ENCODE measurements at regions not wholly inside any gene's neighbourhood (a gene's known extent, or its start where the extent isn't known, plus 50 kb on each side); places are given as distances from the start of the nearest gene placed in this dataset.

DNA sequence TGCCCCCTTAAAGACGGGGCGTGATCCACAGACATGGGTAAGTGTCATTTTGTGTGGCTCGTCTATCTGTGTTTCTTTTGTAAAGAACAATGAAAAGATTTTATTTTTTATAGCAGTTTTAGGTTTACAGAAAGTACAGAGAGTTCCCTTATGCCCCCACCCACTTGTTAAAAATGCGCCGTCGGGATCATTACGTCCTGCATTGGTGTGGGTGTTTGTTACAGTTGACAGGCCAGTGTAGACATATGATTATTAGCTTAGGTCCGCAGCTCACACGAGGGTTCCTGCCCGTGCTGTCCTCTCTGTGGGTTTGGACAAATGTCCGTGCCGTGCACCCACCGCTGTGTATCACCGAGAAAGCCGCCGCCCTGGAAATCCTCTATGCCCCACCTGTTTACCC lies 50.5 kb downstream of the RGS12 start:
- Histone ChIP-seq H3K9me3 (ENCODE audit: low read depth, low read length) (no peaks in the 10 kb centered on the region), H3K27me3 (ENCODE audit: insufficient read depth, low read length) (no peaks in the 10 kb centered on the region)

DNA sequence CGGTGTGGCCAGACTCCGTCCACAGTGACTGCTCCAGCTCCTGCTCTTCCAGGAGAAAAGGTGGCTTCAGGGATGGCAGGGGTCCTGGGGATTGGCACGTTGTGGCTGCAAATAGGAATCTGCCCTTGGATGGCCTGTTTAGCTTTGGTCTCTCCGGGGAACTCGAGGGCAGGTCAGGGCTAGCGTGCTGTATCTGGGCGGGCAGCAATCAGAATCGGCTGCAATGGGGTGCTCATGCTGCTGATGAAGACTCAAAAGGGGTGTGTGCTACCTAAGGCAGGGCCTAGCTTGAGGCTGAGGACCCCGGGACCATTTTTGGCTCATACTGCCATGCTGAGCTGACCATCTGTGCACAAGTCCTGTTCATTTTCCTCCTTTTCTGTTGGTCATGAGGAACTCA lies 51.3 kb downstream of the RGS12 start:
- Histone ChIP-seq H3K4me1 (ENCODE audit: insufficient read depth, low read length) (peaks cover 13% of the 10 kb centered on the region), H3K4me3 (ENCODE audit: low read length) (no peak overlapping the region), H3K9me3 (ENCODE audit: low read depth, low read length) (no peaks in the 10 kb centered on the region), H3K27me3 (ENCODE audit: insufficient read depth, low read length) (no peaks in the 10 kb centered on the region)

More for the DNA sequence above, 50.5 kb downstream of the RGS12 start:
- Histone ChIP-seq H3K4me1 (ENCODE audit: insufficient read depth, low read length) (peaks cover 13% of the 10 kb centered on the region), H3K4me3 (ENCODE audit: low read length) (no peak overlapping the region)

DNA sequence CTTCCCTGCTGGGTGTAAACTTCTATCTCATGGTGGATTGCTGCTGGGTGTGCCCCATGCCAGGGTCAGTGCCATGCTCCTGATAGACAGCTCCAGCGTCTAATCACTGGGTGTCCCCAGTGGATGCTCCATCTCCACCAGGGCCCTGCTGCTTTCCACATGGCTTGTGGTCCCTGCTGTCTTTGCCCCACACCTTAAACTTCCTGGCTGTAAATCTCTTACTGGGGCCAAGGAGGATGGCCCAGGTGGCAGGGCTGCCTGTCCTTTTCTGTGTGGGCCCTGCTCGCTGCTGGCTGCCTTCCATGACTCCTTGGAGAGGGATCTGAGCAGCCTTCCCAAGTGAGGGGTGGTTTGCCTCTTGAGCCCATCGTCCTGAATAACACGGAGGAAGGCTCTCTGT lies 51.8 kb downstream of the RGS12 start:
- no peaks in the 10 kb centered on the region for H3K27me3 ChIP-seq (ENCODE audit: insufficient read depth, low read length)
- H3K9me3 ChIP-seq (ENCODE audit: low read depth, low read length): no peaks in the 10 kb centered on the region
- H3K4me1 ChIP-seq (ENCODE audit: insufficient read depth, low read length): peaks cover 13% of the 10 kb centered on the region
- H3K4me3 ChIP-seq (ENCODE audit: low read length): no peak overlapping the region

DNA sequence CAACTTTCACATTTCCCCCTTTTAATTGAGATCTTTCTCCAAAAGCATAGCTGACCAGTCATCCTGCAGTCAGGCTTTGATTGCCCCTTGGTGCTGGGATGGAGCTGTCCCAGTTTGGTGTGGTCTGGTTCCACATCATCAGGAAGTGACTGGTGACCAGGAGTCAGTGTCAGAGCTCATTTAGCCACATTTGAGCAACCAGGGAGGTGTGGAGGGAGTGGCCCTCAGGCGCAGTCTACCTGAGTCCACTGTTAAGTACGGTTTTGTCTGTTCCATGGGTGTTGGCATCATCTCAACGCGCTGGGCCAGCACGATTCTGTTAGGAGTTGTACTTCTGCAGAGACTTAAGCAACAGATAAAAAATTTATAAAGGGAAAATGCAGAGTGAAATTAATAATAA lies 52.6 kb downstream of the RGS12 start:
- no peaks in the 10 kb centered on the region for H3K9me3 ChIP-seq (ENCODE audit: low read depth, low read length)
- H3K4me1 ChIP-seq (ENCODE audit: insufficient read depth, low read length): peaks cover 13% of the 10 kb centered on the region
- H3K4me3 ChIP-seq (ENCODE audit: low read length): no peak overlapping the region
- H3K27me3 ChIP-seq (ENCODE audit: insufficient read depth, low read length): no peaks in the 10 kb centered on the region

DNA sequence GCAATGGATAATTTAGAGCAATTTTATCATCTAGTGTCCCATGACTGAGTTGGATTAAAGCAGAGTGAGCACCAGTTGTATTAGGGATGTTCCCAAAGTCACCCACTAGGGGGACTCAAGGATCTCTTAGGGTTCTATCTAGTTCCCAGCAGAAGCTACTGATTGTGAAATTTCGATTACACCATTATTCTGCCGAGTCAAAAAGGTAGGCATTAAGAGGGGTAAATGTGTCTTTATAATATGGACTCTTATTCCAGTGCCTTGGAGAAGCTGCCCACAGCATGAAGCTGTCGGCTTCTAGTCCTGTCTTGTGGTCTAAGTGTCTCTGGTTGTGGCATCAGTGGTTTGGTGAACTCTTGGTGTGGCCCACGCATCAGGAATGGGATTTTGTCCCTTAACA lies 53.3 kb downstream of the RGS12 start:
- H3K4me3 ChIP-seq (ENCODE audit: low read length): no peak overlapping the region

DNA sequence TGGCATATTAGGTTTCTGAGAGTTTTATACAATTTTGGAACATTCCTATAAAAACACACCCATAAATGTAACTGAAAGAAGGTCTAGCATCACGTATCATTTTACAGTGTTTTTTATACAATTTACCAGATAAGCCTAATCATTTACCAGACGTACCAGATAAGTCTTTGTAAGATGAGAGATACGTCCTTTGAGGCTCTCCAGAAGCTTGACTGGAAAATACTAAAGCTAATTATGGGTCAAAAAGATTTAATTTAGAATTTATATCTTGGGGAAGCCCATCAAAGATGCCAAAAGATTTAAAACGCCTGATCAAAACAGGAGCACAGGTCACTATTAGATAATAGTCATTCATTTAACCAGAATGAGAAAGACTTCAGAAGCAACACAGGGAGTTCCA lies 55.0 kb downstream of the RGS12 start:
- no peaks in the 10 kb centered on the region for H3K27me3 ChIP-seq (ENCODE audit: insufficient read depth, low read length)
- peaks cover 9% of the 10 kb centered on the region for H3K9me3 ChIP-seq (ENCODE audit: low read depth, low read length)
- H3K4me1 ChIP-seq (ENCODE audit: insufficient read depth, low read length): peaks cover 5% of the 10 kb centered on the region
- H3K4me3 ChIP-seq (ENCODE audit: low read length): no peak overlapping the region

More for the DNA sequence above, 53.3 kb downstream of the RGS12 start:
- H3K9me3 ChIP-seq (ENCODE audit: low read depth, low read length): no peaks in the 10 kb centered on the region
- peaks cover 13% of the 10 kb centered on the region for H3K4me1 ChIP-seq (ENCODE audit: insufficient read depth, low read length)
- H3K27me3 ChIP-seq (ENCODE audit: insufficient read depth, low read length): no peaks in the 10 kb centered on the region

DNA sequence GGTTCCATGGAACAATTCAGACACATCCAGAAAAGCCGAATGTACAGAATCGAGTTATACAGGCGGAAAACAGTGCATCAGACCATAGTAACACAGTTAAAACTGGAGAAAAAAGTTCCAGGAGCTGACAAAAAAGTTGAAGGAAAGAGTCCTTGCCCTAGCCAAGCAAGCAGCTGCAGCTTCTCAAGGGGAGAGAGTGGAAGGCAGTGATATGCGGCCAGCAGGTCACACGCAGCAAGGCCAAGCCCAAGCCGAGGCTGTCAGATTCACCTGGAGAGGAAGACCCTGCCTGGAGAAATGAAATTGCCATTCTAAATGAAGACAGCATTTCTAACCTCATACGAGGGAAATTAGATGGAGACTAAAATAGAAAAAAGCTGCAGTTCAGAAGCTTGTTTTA lies 55.8 kb downstream of the RGS12 start:
- Histone ChIP-seq H3K4me3 (ENCODE audit: low read length) (no peak overlapping the region), H3K9me3 (ENCODE audit: low read depth, low read length) (peaks cover 9% of the 10 kb centered on the region), H3K27me3 (ENCODE audit: insufficient read depth, low read length) (no peaks in the 10 kb centered on the region), H3K4me1 (ENCODE audit: insufficient read depth, low read length) (peaks cover 5% of the 10 kb centered on the region)

DNA sequence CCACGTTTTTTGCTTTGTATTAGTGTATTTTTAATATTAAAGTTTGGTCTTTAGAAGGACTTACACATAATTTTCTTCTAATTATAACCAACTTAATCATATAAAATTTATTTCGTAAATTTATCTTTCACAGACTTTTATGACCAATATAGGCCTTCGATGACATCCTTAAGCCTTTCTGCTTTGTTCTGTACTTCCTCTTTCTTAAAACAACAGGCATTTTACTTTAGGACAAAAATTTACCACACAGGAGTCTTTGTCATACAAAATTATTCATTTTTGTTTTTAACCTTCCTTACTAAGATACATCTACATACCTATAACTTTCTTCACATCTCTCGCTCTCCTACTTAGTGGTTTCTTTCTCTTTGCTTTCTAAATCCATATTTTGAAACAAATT lies 56.3 kb downstream of the RGS12 start:
- Histone ChIP-seq H3K9me3 (ENCODE audit: low read depth, low read length) (peaks cover 9% of the 10 kb centered on the region), H3K27me3 (ENCODE audit: insufficient read depth, low read length) (no peaks in the 10 kb centered on the region), H3K4me3 (ENCODE audit: low read length) (no peak overlapping the region), H3K4me1 (ENCODE audit: insufficient read depth, low read length) (peaks cover 5% of the 10 kb centered on the region)

DNA sequence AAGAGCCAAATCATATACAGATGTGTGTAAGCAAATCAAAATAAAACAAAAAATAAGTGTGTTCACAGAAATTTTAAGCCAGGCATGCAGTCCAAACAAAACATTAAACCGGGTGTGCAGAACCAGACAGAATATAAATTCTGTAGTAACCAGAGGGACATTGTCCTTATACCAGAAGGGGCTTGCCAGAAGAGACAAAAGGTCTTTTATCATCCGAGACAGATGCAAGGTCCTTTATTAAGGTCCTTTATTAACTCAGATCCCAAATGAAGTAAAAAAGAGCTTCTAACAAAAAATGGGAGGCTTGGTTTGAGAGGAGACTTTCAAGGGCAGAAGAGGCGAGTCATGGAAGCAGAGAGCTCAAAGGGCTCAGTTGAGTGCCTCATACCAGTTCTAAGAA lies 59.2 kb downstream of the RGS12 start:
- Histone ChIP-seq H3K4me3 (ENCODE audit: low read length) (no peak overlapping the region), H3K4me1 (ENCODE audit: insufficient read depth, low read length) (peaks cover 4% of the 10 kb centered on the region), H3K27me3 (ENCODE audit: insufficient read depth, low read length) (no peaks in the 10 kb centered on the region), H3K9me3 (ENCODE audit: low read depth, low read length) (peaks cover 9% of the 10 kb centered on the region)

DNA sequence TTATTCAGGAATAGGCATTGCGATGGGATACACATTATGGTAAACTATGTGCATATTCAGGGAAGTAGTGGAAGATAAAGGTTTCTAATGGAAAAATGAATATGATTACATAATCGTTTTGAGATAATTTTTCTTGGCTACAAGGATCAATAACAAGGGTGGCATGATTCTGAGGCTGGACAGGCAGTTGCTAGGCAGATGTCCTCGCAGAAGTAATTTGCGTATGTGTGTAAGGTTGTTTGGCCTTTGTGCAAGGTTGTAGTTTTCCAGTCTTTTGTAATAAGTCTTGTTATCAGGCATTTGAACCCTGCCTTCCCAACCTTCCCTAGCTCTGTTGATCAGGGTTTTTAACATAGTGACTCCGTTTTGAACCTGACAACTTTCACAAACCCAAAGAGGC lies 59.7 kb downstream of the RGS12 start:
- Histone ChIP-seq H3K4me1 (ENCODE audit: insufficient read depth, low read length) (peaks cover 4% of the 10 kb centered on the region), H3K4me3 (ENCODE audit: low read length) (no peak overlapping the region), H3K9me3 (ENCODE audit: low read depth, low read length) (peaks cover 9% of the 10 kb centered on the region), H3K27me3 (ENCODE audit: insufficient read depth, low read length) (no peaks in the 10 kb centered on the region)

DNA sequence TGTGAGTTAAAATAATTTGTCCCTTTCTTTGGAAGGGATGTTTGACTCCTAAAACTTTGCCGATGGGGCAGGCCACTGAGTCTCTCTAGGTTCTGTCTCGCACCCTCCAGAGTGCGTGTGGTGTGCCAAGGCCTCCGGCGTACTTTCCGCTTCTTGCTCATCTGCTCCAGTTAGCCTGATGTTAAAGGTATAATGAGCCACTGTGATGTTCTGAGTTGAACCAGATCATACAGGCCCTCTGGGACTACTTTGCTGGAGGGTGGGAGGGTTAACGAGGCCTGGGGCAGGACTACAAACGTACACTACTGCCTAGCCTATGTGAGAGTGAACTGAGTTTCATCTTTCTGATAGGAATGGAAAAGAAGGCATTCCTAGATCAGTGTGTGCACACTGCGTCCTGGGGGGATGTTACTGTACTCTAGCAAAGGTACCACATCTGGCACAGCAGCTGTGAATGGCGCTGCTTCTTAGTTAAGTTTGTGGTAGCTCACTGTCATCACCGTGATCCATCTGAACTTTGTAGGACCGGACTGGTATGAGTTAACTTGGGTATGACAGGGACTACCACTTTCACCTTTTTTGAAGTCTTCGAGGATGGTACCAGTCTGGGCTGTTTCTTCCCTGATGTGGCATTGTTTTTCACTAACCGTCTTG lies 60.2 kb downstream of the RGS12 start:
- Histone ChIP-seq H3K4me3 (ENCODE audit: low read length) (no peak overlapping the region), H3K27me3 (ENCODE audit: insufficient read depth, low read length) (no peaks in the 10 kb centered on the region), H3K9me3 (ENCODE audit: low read depth, low read length) (peaks cover 9% of the 10 kb centered on the region), H3K4me1 (ENCODE audit: insufficient read depth, low read length) (peaks cover 4% of the 10 kb centered on the region)

DNA sequence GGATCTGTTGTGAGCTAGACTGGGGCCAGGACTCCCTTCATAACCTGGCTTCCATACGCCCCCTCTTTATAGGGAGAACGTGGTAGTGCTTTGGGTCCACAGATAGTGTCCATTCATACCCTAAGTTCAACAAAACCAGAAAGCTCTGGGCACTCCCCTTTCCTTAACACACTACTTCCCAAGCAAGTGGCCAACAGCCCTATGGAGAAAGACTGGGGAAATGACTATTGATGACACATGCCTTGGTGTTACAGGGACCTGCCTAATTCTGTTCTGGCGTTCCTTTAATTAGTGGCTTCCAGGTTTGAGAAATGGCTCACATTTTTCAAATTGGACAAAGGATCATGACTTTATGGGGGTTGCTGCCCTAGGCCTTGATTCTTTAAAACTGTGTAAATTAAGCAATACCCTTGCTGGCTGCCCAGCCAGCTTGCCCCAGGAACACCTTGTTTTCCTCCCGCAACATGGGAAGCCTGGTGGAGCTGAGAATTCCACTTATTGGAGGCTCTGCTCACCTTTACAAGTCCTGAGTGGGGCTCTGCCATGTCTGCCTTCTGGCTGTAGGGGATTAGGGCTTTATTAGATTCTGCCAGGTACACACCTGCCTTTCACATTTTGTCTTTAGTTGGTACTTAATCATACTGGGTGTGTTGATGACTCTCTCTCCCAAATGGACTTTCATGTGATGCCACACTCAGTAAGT lies 61.1 kb downstream of the RGS12 start:
- H3K9me3 ChIP-seq (ENCODE audit: low read depth, low read length): peaks cover 9% of the 10 kb centered on the region
- peaks cover 4% of the 10 kb centered on the region for H3K4me1 ChIP-seq (ENCODE audit: insufficient read depth, low read length)
- no peak overlapping the region for H3K4me3 ChIP-seq (ENCODE audit: low read length)
- H3K27me3 ChIP-seq (ENCODE audit: insufficient read depth, low read length): no peaks in the 10 kb centered on the region

DNA sequence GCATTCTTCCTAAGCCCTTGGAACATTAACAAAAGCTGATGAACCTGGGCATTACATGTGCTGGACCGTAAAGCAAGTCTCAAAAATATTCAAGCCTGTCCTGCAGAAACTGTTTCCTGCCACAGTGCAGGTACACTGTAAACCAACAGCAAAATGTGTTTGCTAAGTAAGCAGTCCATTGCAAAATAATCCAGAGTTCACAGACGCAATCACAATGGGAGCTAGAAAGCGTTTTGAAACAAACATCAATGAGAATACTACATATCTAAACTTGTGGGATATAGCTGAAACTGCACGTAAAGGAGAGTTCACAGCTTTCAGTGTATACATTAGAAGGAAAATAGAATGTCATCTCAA lies 61.6 kb downstream of the RGS12 start:
- Histone ChIP-seq H3K27me3 (ENCODE audit: insufficient read depth, low read length) (no peaks in the 10 kb centered on the region), H3K4me3 (ENCODE audit: low read length) (no peak overlapping the region), H3K9me3 (ENCODE audit: low read depth, low read length) (peaks cover 9% of the 10 kb centered on the region), H3K4me1 (ENCODE audit: insufficient read depth, low read length) (peaks cover 6% of the 10 kb centered on the region)

DNA sequence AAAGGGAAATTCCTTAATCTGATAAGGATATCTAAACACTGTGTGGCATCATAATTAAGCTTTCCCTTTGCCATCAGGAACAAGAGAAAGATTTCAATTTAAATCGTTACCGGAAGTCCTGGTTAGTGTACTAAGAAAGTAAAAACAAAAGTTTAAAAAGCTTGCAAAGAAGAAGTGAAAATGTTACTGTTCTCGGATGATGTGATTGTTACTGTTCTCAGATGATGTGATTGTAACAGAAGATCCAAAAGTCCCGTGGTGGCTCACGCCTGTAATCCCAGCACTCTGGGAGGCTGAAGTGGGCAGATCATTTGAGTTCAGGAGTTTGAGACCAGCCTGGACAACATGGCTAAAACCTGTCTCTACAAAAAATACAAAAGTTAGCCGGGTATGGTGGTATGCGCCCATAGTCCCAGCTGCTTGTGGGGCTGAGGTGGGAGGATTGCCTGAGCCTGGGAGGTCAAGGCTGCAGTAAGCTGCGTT lies 62.5 kb downstream of the RGS12 start:
- H3K9me3 ChIP-seq (ENCODE audit: low read depth, low read length): peaks cover 9% of the 10 kb centered on the region
- no peak overlapping the region for H3K4me3 ChIP-seq (ENCODE audit: low read length)
- H3K4me1 ChIP-seq (ENCODE audit: insufficient read depth, low read length): peaks cover 10% of the 10 kb centered on the region
- no peaks in the 10 kb centered on the region for H3K27me3 ChIP-seq (ENCODE audit: insufficient read depth, low read length)

DNA sequence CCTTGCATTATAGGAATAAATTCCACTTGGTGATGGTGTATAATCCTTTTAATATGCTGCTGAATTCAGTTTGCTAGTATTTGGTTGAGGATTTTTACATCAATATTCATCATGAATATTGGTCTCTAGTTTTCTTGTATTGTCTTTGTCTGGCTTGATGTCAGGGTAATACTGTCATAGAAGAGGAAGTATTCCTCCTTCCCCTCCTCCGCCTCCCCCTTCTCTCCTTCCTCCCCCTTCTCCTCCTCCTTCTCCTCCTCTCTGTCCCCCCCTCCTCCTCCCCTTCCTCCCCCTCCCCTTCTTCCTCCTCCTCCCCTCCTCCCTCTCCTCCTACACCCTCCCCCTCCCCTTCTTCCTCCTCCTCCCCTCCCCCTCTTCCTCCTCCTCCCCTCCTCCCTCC lies 65.8 kb downstream of the RGS12 start:
- no peak overlapping the region for H3K4me3 ChIP-seq (ENCODE audit: low read length)
- no peaks in the 10 kb centered on the region for H3K9me3 ChIP-seq (ENCODE audit: low read depth, low read length)
- H3K27me3 ChIP-seq (ENCODE audit: insufficient read depth, low read length): no peaks in the 10 kb centered on the region
- peaks cover 13% of the 10 kb centered on the region for H3K4me1 ChIP-seq (ENCODE audit: insufficient read depth, low read length)

DNA sequence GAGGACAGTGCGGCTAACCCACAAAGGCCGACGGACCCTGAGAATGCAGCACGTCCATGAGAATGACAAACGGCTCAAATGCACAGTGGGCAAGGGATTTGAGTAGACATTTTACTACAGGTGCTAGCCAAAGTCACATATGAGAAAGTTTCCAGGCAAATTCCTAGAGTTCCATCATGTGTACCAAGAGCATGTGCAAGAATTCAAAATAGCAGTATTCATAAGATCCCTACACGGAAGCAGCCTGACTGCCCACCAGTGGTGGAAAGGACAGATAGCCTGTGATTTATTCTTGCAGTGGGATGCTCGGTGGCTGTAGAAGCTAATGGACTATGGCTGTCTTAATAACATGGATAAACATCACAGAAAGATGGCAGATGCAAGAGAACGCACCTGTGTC lies 68.0 kb downstream of the RGS12 start:
- Histone ChIP-seq H3K4me3 (ENCODE audit: low read length) (no peak overlapping the region), H3K4me1 (ENCODE audit: insufficient read depth, low read length) (peaks cover 16% of the 10 kb centered on the region), H3K27me3 (ENCODE audit: insufficient read depth, low read length) (no peaks in the 10 kb centered on the region), H3K9me3 (ENCODE audit: low read depth, low read length) (no peaks in the 10 kb centered on the region)
